ENCODE measurements at regions not wholly inside any gene's neighbourhood (a gene's known extent, or its start where the extent isn't known, plus 50 kb on each side); places are given as distances from the start of the nearest gene placed in this dataset.

DNA sequence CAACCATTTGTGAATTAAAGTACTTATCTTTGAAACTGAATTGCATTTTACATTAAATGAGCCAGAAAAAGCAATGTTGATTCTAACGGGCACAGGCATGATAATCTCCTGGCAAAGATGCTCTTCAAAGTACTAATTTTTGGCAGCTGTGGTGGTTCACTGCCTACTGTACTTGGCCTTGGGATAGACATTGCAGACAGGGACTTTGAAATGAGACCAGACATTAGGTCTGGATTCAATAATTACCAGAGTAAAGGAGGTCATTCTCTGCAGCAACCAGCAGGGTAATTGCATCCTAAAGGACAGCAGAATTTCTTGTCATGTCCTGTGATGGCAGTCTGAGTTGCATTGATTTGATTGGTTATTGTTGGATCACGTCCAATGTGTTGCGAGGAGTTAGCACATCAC, 986.5 kb downstream of the TDRD15 start:
- POLR2A ChIA-PET (ENCODE audit: unreplicated experiment) = no interaction called here
- intact Hi-C loops (cut with micrococcal nuclease) (loop anchor here (5.0 kb wide), 1 partner anchor 38 kb away; no protein-coding TSS in a partner anchor), dilution Hi-C loops (cut with HindIII; ENCODE audit: low sequenced_read_pairs, unreplicated experiment) (no loop called here), in situ Hi-C loops (cut with MboI; ENCODE audit: low sequenced_read_pairs) (no loop called here)
- Histone ChIP-seq H2AFZ (replicated peaks; ENCODE audit: low read length, poor library complexity) (no peak overlapping the region), H2BK15ac (ENCODE audit: low read depth, low read length) (no peak overlapping the region), H2BK20ac (ENCODE audit: low read depth, low read length) (no peak overlapping the region), H3K79me1 (ENCODE audit: low read depth in 1 of 2, low read length in 2 of 2) (no peaks in the 10 kb centered on the region), H4K8ac (ENCODE audit: low read depth in 2 of 2, low read length in 2 of 2) (no peak overlapping the region), H3K14ac (replicated peaks; ENCODE audit: low read depth, low read length) (no peak overlapping the region), H3K27me3 (ENCODE audit: control insufficient read depth, insufficient read depth, low read length) (no peaks in the 10 kb centered on the region), H3K18ac (ENCODE audit: low read depth, low read length) (no peak overlapping the region), H3K4me3 (ENCODE audit: insufficient read depth, low read depth, low read length) (no peak overlapping the region), H2AK5ac (ENCODE audit: low read depth, low read length) (no peak overlapping the region), H4K20me1 (ENCODE audit: insufficient read depth, low read length) (no peaks in the 10 kb centered on the region), H3K27ac (ENCODE audit: insufficient read depth, low read length) (no peak overlapping the region), H3K9me3 (ENCODE audit: control insufficient read depth, insufficient read depth, low read length) (no peaks in the 10 kb centered on the region), H3K9me1 (ENCODE audit: insufficient read depth, low read length) (no peaks in the 10 kb centered on the region), H2BK5ac (ENCODE audit: low read depth, low read length, poor library complexity, severe bottlenecking) (no peak overlapping the region), H3K36me3 (ENCODE audit: control insufficient read depth, insufficient read depth, low read length) (no peaks in the 10 kb centered on the region), H4K91ac (ENCODE audit: insufficient read depth, low read depth, low read length) (no peak overlapping the region), H3K9ac (ENCODE audit: low read depth, low read length) (no peak overlapping the region), H3K4ac (ENCODE audit: low read depth, low read length) (no peak overlapping the region), H2AK9ac (replicated peaks; ENCODE audit: low read depth, low read length, poor library complexity) (no peak overlapping the region), H3K4me1 (ENCODE audit: control insufficient read depth, insufficient read depth, low read length) (no peaks in the 10 kb centered on the region), H3K56ac (ENCODE audit: extremely low read depth, insufficient read depth, low read length) (no peak overlapping the region), H2BK120ac (ENCODE audit: low read depth, low read length) (no peak overlapping the region), H3K4me2 (ENCODE audit: low read depth, low read length) (no peak overlapping the region), H3K23ac (ENCODE audit: low read depth, low read length) (no peak overlapping the region), H4K5ac (ENCODE audit: low read depth, low read length) (no peak overlapping the region)
- no peak for DNase-seq
- WGBS, 2 experiments (ENCODE audit: extremely low coverage in 2 of 2, insufficient read length in 1 of 2) = no CpG with 5 or more reads among the region's 3 CpGs
- CTCF ChIA-PET = interaction anchor here (0.8 kb wide), 1 partner anchor 29 kb away, joined by 3 read pairs; no protein-coding TSS in a partner anchor
- no peak for ATAC-seq (ENCODE audit: low read depth)
- BruUV-seq (replicated peaks) = no TSS peak
- TF ChIP-seq, protein P1, sequence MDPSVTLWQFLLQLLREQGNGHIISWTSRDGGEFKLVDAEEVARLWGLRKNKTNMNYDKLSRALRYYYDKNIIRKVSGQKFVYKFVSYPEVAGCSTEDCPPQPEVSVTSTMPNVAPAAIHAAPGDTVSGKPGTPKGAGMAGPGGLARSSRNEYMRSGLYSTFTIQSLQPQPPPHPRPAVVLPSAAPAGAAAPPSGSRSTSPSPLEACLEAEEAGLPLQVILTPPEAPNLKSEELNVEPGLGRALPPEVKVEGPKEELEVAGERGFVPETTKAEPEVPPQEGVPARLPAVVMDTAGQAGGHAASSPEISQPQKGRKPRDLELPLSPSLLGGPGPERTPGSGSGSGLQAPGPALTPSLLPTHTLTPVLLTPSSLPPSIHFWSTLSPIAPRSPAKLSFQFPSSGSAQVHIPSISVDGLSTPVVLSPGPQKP (IDR thresholded peaks at IDR 0.05; ENCODE audit: borderline replicate concordance, low read depth, low read length) = no peak
- TF ChIP-seq, protein P2, sequence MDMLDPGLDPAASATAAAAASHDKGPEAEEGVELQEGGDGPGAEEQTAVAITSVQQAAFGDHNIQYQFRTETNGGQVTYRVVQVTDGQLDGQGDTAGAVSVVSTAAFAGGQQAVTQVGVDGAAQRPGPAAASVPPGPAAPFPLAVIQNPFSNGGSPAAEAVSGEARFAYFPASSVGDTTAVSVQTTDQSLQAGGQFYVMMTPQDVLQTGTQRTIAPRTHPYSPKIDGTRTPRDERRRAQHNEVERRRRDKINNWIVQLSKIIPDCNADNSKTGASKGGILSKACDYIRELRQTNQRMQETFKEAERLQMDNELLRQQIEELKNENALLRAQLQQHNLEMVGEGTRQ (IDR thresholded peaks at IDR 0.05; ENCODE audit: low read depth, low read length) = no peak
- TF ChIP-seq CEBPB (IDR thresholded peaks at IDR 0.05; ENCODE audit: low read depth, low read length) (no peak), RAD21 (IDR thresholded peaks at IDR 0.05; ENCODE audit: low read length) (no peak), SMC3 (IDR thresholded peaks at IDR 0.05; ENCODE audit: low read depth, low read length) (no peak), MXI1 (IDR thresholded peaks at IDR 0.05; ENCODE audit: borderline replicate concordance, low read depth, low read length) (no peak), NFE2L2 (IDR thresholded peaks at IDR 0.05; ENCODE audit: low read depth, low read length) (no peak), MAZ (IDR thresholded peaks at IDR 0.05; ENCODE audit: borderline replicate concordance, low read depth, low read length) (no peak), RFX5 (IDR thresholded peaks at IDR 0.05; ENCODE audit: low read depth, low read length) (no peak), RCOR1 (IDR thresholded peaks at IDR 0.05; ENCODE audit: insufficient replicate concordance, low read length) (no peak), BHLHE40 (IDR thresholded peaks at IDR 0.05; ENCODE audit: low read depth, low read length) (no peak), CHD1 (IDR thresholded peaks at IDR 0.05; ENCODE audit: low read depth, low read length) (no peak), POLR2A (IDR thresholded peaks at IDR 0.05; ENCODE audit: low read depth, low read length) (no peak), FOS (IDR thresholded peaks at IDR 0.05; ENCODE audit: low read depth, low read length) (no peak), MAFK (IDR thresholded peaks at IDR 0.05; ENCODE audit: low read depth, low read length) (no peak)
- TF ChIP-seq, protein P3, sequence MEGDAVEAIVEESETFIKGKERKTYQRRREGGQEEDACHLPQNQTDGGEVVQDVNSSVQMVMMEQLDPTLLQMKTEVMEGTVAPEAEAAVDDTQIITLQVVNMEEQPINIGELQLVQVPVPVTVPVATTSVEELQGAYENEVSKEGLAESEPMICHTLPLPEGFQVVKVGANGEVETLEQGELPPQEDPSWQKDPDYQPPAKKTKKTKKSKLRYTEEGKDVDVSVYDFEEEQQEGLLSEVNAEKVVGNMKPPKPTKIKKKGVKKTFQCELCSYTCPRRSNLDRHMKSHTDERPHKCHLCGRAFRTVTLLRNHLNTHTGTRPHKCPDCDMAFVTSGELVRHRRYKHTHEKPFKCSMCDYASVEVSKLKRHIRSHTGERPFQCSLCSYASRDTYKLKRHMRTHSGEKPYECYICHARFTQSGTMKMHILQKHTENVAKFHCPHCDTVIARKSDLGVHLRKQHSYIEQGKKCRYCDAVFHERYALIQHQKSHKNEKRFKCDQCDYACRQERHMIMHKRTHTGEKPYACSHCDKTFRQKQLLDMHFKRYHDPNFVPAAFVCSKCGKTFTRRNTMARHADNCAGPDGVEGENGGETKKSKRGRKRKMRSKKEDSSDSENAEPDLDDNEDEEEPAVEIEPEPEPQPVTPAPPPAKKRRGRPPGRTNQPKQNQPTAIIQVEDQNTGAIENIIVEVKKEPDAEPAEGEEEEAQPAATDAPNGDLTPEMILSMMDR (conservative IDR thresholded peaks at IDR 0.05; ENCODE audit: low read depth, low read length) = no peak

Measured in IMR-90 (cell line).